HepG2 (cell line): ENCODE measurements at regions not wholly inside any gene's neighbourhood (a gene's known extent, or its start where the extent isn't known, plus 50 kb on each side); places are given as distances from the start of the nearest gene placed in this dataset.
A peak's percentile ranks its signal among the peaks of the same experiment; 100 is the strongest.

Experiments used
- EZH2 ChIP-seq: conservative IDR thresholded peaks from 2 replicates; pipeline ENCODE4 v1.6.1; 2012; ENCODE audit warnings: mild to moderate bottlenecking, low read depth, low read length, moderate library complexity
- GFI1 ChIP-seq: sonication (generic); formaldehyde crosslinking; IDR thresholded peaks from 2 replicates; pipeline ENCODE4 v1.5.0; 2020; ENCODE audit warnings: missing genetic modification reagents, mild to moderate bottlenecking, borderline replicate concordance
- KLF15 ChIP-seq: sonication (generic); formaldehyde crosslinking; IDR thresholded peaks from 2 replicates; pipeline ENCODE4 v1.8.1; 2023; ENCODE audit warnings: borderline replicate concordance, mild to moderate bottlenecking, inconsistent platforms, missing genetic modification reagents, mixed read lengths
- POLR2A ChIP-seq, 2 experiments: IDR thresholded peaks; 2 replicates each; pipeline ENCODE4 v1.6.1; 2011; ENCODE audit warnings: low read depth in 2 of 2, low read length in 2 of 2, mild to moderate bottlenecking in 1 of 2, moderate library complexity in 1 of 2; ENCODE audit not compliant: insufficient read depth in 1 of 2
- POLR2AphosphoS5 ChIP-seq: IDR thresholded peaks from 2 replicates; pipeline ENCODE4 v1.6.1; 2012; ENCODE audit warnings: low read depth, low read length
- RBM22 ChIP-seq: fragments of 200-400 bp; formaldehyde crosslinking; optimal IDR thresholded peaks from 2 replicates; pipeline ENCODE3; 2017; ENCODE audit warnings: mild to moderate bottlenecking, low read length, moderate library complexity
- TCF7L2 ChIP-seq: IDR thresholded peaks from 2 replicates; pipeline ENCODE4 v1.6.1; 2011; ENCODE audit warnings: mild to moderate bottlenecking, low read depth, low read length, moderate library complexity
- ZNF550 ChIP-seq: sonication (generic); formaldehyde crosslinking; IDR thresholded peaks from 2 replicates; pipeline ENCODE4 v1.4.0; 2020; ENCODE audit warnings: mild to moderate bottlenecking, missing genetic modification reagents, borderline replicate concordance
- ZNF589 ChIP-seq: sonication (generic); formaldehyde crosslinking; conservative IDR thresholded peaks from 2 replicates; pipeline ENCODE4 v1.8.0; 2022; ENCODE audit warnings: mild to moderate bottlenecking, moderate library complexity, missing genetic modification reagents
- ZNF773 ChIP-seq: sonication (generic); formaldehyde crosslinking; IDR thresholded peaks from 2 replicates; pipeline ENCODE4 v1.4.0; 2020; ENCODE audit warnings: missing genetic modification reagents, borderline replicate concordance
- ZSCAN31 ChIP-seq: sonication (generic); formaldehyde crosslinking; IDR thresholded peaks from 2 replicates; pipeline ENCODE4 v1.5.0; 2020; ENCODE audit warnings: low read depth, mild to moderate bottlenecking, missing genetic modification reagents

GRCh38 chr5:74394916-74395880, 245.3 kb downstream of the ENC1 start:
- TF ChIP-seq ZSCAN31 (CRISPR knock-in tag) (no peak), GFI1 (CRISPR knock-in tag) (0 out of 2 replicates have a peak, but pooled peaks have one; percentile 37), ZNF589 (CRISPR knock-in tag) (no peak), POLR2AphosphoS5 (no peak), ZNF550 (no peak), EZH2 (no peak), TCF7L2 (no peak), ZNF773 (no peak), POLR2A (IDR thresholded peaks at IDR 0.05; ENCODE audit: insufficient read depth in 1 of 2, low read depth in 2 of 2, low read length in 2 of 2) (no peak), KLF15 (CRISPR knock-in tag) (no peak), RBM22 (no peak)
